ENCODE measurements at regions not wholly inside any gene's neighbourhood (a gene's known extent, or its start where the extent isn't known, plus 50 kb on each side); places are given as distances from the start of the nearest gene placed in this dataset.

- Histone ChIP-seq H3K27me3 (replicated peaks; ENCODE audit: insufficient read depth, low read length) (no peaks in the 10 kb centered on the region), H3K36me3 (replicated peaks; ENCODE audit: insufficient read depth, low read length) (no peaks in the 10 kb centered on the region), H4K20me1 (ENCODE audit: insufficient read depth, low read length) (no peaks in the 10 kb centered on the region), H3K27ac (ENCODE audit: low read length) (peak overlapping the region; percentile 81), H3K9ac (ENCODE audit: low read length) (peak overlapping the region; percentile 47), H3K9me3 (replicated peaks; ENCODE audit: insufficient read depth, low read length) (no peaks in the 10 kb centered on the region), H3K4me2 (ENCODE audit: low read depth, low read length) (peak overlapping the region; percentile 47), H2AFZ (ENCODE audit: low read length) (peak overlapping the region; percentile 79), H3K4me3 (ENCODE audit: low read length) (no peak overlapping the region), H3F3A (ENCODE audit: insufficient read depth, low read length) (peaks cover 23% of the 10 kb centered on the region), H3K4me1 (ENCODE audit: low read length) (peaks cover 51% of the 10 kb centered on the region), H3K9me2 (replicated peaks; ENCODE audit: insufficient read depth, low read length) (no peaks in the 10 kb centered on the region), H3K79me2 (ENCODE audit: low read length) (no peaks in the 10 kb centered on the region)
- no peak for TF ChIP-seq EZH2phosphoT487 (IDR thresholded peaks at IDR 0.05; ENCODE audit: low read length)
- no peak for TF ChIP-seq CTCF (IDR thresholded peaks at IDR 0.05; ENCODE audit: low read length)
- no peak for TF ChIP-seq EZH2 (optimal IDR thresholded peaks at IDR 0.05; ENCODE audit: low read depth, low read length)
- DNase-seq, result peak; percentile 97
Observed at GRCh38 chr10:44010873-44011602, 362.4 kb upstream of the ZNF32 start.

DNA sequence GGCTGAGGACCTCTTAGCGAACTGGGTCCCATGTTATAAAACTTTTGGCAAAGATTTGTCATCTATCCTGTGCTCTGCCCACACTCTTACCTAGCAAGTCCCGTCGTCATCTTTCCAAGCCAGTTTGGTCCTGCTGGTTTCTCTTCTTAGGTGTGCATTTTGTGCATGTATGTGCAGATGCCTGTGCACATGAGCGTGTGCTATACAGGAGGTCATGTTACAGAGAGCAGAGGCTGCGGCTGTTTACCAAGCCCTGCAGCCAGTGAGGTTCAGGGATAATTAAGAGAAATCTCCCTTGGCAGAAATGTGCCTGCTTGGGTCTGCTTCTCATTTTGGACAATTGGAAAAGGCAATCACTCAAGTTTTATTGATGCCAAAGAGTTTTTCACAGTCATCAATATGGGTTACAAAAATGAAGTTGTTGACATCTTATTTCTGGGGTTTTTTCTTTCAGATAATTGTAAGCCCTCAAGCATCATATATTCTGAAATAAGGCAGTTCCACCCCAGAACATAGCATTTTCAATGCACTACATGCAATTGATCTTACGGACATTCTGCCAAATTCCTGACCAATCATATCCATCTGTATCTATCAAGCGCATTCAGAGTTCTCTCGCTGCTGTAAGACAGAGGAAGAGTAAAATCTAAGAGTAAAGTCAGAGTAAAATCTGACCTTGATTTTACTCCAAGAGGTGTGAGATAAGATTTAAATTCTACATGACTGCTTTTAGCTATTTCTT, 361.4 kb upstream of the ZNF32 start:
- Histone ChIP-seq H2AFZ (ENCODE audit: low read length) (peak overlapping the region; percentile 79), H3K4me3 (ENCODE audit: low read length) (no peak overlapping the region), H4K20me1 (ENCODE audit: insufficient read depth, low read length) (no peaks in the 10 kb centered on the region), H3K9me2 (replicated peaks; ENCODE audit: insufficient read depth, low read length) (no peaks in the 10 kb centered on the region), H3F3A (ENCODE audit: insufficient read depth, low read length) (peaks cover 23% of the 10 kb centered on the region), H3K27me3 (replicated peaks; ENCODE audit: insufficient read depth, low read length) (no peaks in the 10 kb centered on the region), H3K9ac (ENCODE audit: low read length) (no peak overlapping the region), H3K4me1 (ENCODE audit: low read length) (peaks cover 47% of the 10 kb centered on the region), H3K9me3 (replicated peaks; ENCODE audit: insufficient read depth, low read length) (no peaks in the 10 kb centered on the region), H3K79me2 (ENCODE audit: low read length) (no peaks in the 10 kb centered on the region), H3K4me2 (ENCODE audit: low read depth, low read length) (no peak overlapping the region), H3K27ac (ENCODE audit: low read length) (peak overlapping the region; percentile 81; the same call in 1 of the 2 replicates), H3K36me3 (replicated peaks; ENCODE audit: insufficient read depth, low read length) (no peaks in the 10 kb centered on the region)
- no peak for DNase-seq
- TF ChIP-seq EZH2phosphoT487 (IDR thresholded peaks at IDR 0.05; ENCODE audit: low read length), result no peak
- no peak for TF ChIP-seq CTCF (IDR thresholded peaks at IDR 0.05; ENCODE audit: low read length)

DNA sequence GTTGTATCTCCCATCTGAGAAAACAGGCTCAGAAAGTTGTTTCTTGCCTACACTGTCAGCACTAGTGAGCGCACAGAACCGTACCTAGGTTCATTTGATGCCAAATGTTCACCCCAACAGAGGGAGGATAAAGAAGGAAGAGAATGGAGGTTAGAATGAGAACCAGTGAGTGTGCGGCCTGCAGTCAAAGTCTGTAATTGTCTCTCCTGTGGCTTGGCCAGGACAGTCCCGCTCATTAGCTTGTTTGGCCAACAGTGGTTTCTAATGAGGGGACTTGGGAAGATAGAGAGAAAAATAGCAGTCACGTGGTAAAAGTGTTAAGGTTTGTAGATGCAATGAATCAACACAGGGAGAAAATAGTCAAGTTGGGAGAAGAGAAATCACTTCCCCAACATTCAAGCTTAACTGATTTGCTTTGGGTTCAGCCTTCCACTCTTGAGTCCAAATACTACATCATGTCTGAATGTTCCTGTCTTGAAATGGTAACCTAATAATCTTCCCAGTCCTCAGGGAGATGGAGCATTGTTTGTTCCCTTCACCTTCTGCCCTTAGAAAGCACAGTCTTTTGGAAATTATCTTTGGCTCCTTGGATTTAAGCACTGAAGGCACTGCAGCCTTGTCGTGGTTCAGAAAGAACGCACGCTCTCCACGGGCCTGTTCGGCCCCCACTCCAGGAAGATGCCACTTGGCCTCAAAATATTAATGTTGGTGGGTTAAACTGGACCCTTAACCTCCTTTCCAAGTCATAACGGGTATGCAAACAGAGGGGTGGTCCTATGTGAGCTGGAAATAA, 360.4 kb upstream of the ZNF32 start:
- TF ChIP-seq EZH2 (optimal IDR thresholded peaks at IDR 0.05; ENCODE audit: low read depth, low read length) (no peak), CTCF (IDR thresholded peaks at IDR 0.05; ENCODE audit: low read length) (no peak), EZH2phosphoT487 (IDR thresholded peaks at IDR 0.05; ENCODE audit: low read length) (no peak)
- H3K36me3 ChIP-seq (replicated peaks; ENCODE audit: insufficient read depth, low read length), result no peaks in the 10 kb centered on the region
- peak overlapping the region; percentile 61; the same call in 1 of the 2 replicates for H3K27ac ChIP-seq (ENCODE audit: low read length)
- no peaks in the 10 kb centered on the region for H3K79me2 ChIP-seq (ENCODE audit: low read length)
- no peak overlapping the region for H3K4me2 ChIP-seq (ENCODE audit: low read depth, low read length)
- peaks cover 47% of the 10 kb centered on the region for H3K4me1 ChIP-seq (ENCODE audit: low read length)
- DNase-seq, result peak; percentile 13
- H2AFZ ChIP-seq (ENCODE audit: low read length), result no peak overlapping the region
- no peaks in the 10 kb centered on the region for H4K20me1 ChIP-seq (ENCODE audit: insufficient read depth, low read length)
- H3K27me3 ChIP-seq (replicated peaks; ENCODE audit: insufficient read depth, low read length), result no peaks in the 10 kb centered on the region
- H3F3A ChIP-seq (ENCODE audit: insufficient read depth, low read length), result peaks cover 23% of the 10 kb centered on the region
- H3K9me2 ChIP-seq (replicated peaks; ENCODE audit: insufficient read depth, low read length), result no peaks in the 10 kb centered on the region
- H3K4me3 ChIP-seq (ENCODE audit: low read length), result no peak overlapping the region
- H3K9me3 ChIP-seq (replicated peaks; ENCODE audit: insufficient read depth, low read length), result no peaks in the 10 kb centered on the region
- no peak overlapping the region for H3K9ac ChIP-seq (ENCODE audit: low read length)
